Uterus (tissue), 2 donors: ENCODE measurements at regions not wholly inside any gene's neighbourhood (a gene's known extent, or its start where the extent isn't known, plus 50 kb on each side); places are given as distances from the start of the nearest gene placed in this dataset.

Experiments
- CTCF ChIP-seq, 4 experiments: fragments of 200-600 bp in 2 of 4; fragments of 450-650 bp in 2 of 4; sonication (generic) in 2 of 4; IDR thresholded peaks; one replicate each; pipeline ENCODE4 v1.5.1; 2016 to 2019; ENCODE audit warnings: antibody characterized with exemption in 4 of 4, mild to moderate bottlenecking in 2 of 4, moderate library complexity in 1 of 4
- POLR2A ChIP-seq, 2 donors: fragments of 450-650 bp; IDR thresholded peaks; one replicate each; pipeline ENCODE4 v1.6.1; 2016; ENCODE audit warnings: antibody characterized with exemption in 2 of 2, mild to moderate bottlenecking in 1 of 2, moderate library complexity in 1 of 2

- no peak for TF ChIP-seq POLR2A (IDR thresholded peaks at IDR 0.05)
- TF ChIP-seq CTCF (IDR thresholded peaks at IDR 0.05) = no peak
These were observed 790.1 kb downstream of the TENT5A start for GRCh38 chr6:80962382-80962781.
